Adrenal gland (tissue), 5 donors: ENCODE measurements at regions not wholly inside any gene's neighbourhood (a gene's known extent, or its start where the extent isn't known, plus 50 kb on each side); places are given as distances from the start of the nearest gene placed in this dataset.

Source experiments
- CTCF ChIP-seq, 6 experiments: fragments of 450-650 bp in 4 of 6; fragments of 200-600 bp in 2 of 6; sonication (generic) in 1 of 6; IDR thresholded peaks; 1 replicate in 5 of 6; 2 replicates in 1 of 6; pipeline versions ENCODE4 v1.5.1 to v1.8.0; 2016 to 2021; ENCODE audit warnings: antibody characterized with exemption in 6 of 6, mild to moderate bottlenecking in 2 of 6, moderate library complexity in 1 of 6
- POLR2A ChIP-seq, 2 donors: fragments of 450-650 bp; IDR thresholded peaks; one replicate each; pipeline ENCODE4 v1.6.1; 2017; ENCODE audit warnings: antibody characterized with exemption in 2 of 2, mild to moderate bottlenecking in 2 of 2, moderate library complexity in 1 of 2
- donor health status: DM: no; HTN: no; CAD: no.

GRCh38 chr16:52123842-52124241, 423.1 kb downstream of the TOX3 start:
- no peak for TF ChIP-seq CTCF (IDR thresholded peaks at IDR 0.05)
- no peak for TF ChIP-seq POLR2A (IDR thresholded peaks at IDR 0.05)
